HepG2 (cell line): ENCODE measurements at regions not wholly inside any gene's neighbourhood (a gene's known extent, or its start where the extent isn't known, plus 50 kb on each side); places are given as distances from the start of the nearest gene placed in this dataset.
A peak's percentile ranks its signal among the peaks of the same experiment; 100 is the strongest.

Experiments
- ATAC-seq: fragments of 200-7000 bp; cut with Tn5 transposase; 3 replicates; pipeline ENCODE4 v1.9.1; 2020; ENCODE audit warnings: mild to moderate bottlenecking, moderate library complexity
- BruUV-seq: library from RNA; stranded (reverse); fragments of 400-500 nt; replicated peaks from 2 replicates; lab custom pipeline; 2021; lab: Mats Ljungman, UMichigan
- CTCF ChIA-PET: fragments of 300-600 bp; formaldehyde crosslinking; extraction: SDS; loops from one replicate; lab custom pipeline; 2021; ENCODE audit warnings: low total read pairs, inconsistent platforms, low intra/inter-chr PET ratio; lab: Yijun Ruan, JAX
- POLR2A ChIA-PET: fragments of 350-600 bp; sonication (Branson Sonifier 250); formaldehyde crosslinking; loops from one replicate; lab custom pipeline; 2020; ENCODE audit warnings: antibody characterized with exemption, inconsistent platforms; lab: Yijun Ruan, JAX
- DNase-seq: peaks from one replicate; pipeline ENCODE4 v3.0.0-alpha.2; 2015; ENCODE audit warnings: low spot score
- FAIRE-seq: peaks from 3 replicates; lab custom pipeline; 2011; peaks lifted over from hg19 to GRCh38; lab: Jason Lieb, UNC
- H2AFZ ChIP-seq: one replicate; pipeline ENCODE4 v1.6.1; 2011; ENCODE audit warnings: low read length, inconsistent platforms
- H3K27ac ChIP-seq: fragments of 300-600 bp; 3 replicates; pipeline ENCODE4 v1.8.0; 2011; ENCODE audit warnings: mixed run types, mild to moderate bottlenecking, mixed read lengths, low read length, inconsistent platforms; ENCODE audit not compliant: insufficient read depth; ENCODE audit errors: extremely low read length
- H3K27me3 ChIP-seq, 2 experiments: fragments of 200-600 bp in 1 of 2; 2 replicates in 1 of 2; 3 replicates in 1 of 2; pipeline versions ENCODE4 v1.6.0 to v1.8.0; 2011; ENCODE audit warnings: low read length in 2 of 2, mild to moderate bottlenecking in 2 of 2, moderate library complexity in 2 of 2, inconsistent platforms in 1 of 2; ENCODE audit not compliant: insufficient read depth in 2 of 2, control insufficient read depth in 1 of 2
- H3K36me3 ChIP-seq, 2 experiments: fragments of 200-600 bp in 1 of 2; replicated peaks in 1 of 2; 2 replicates in 1 of 2; 3 replicates in 1 of 2; pipeline versions ENCODE4 v1.5.1 to v1.8.0; 2011; ENCODE audit warnings: low read length in 2 of 2, inconsistent platforms in 1 of 2; ENCODE audit not compliant: insufficient read depth in 2 of 2, control insufficient read depth in 1 of 2
- H3K4me1 ChIP-seq: 2 replicates; pipeline ENCODE4 v1.5.1; 2012; ENCODE audit warnings: low read length, inconsistent platforms; ENCODE audit not compliant: insufficient read depth
- H3K4me2 ChIP-seq: 2 replicates; pipeline ENCODE4 v1.6.0; 2011; ENCODE audit warnings: low read depth, low read length, inconsistent platforms
- H3K4me3 ChIP-seq, 3 experiments: fragments of 200-600 bp in 1 of 3; sonication (generic), shearing (Covaris generic) in 1 of 3; replicated peaks in 1 of 3; 2 replicates each; pipeline ENCODE4 v1.5.1; 2011 to 2016; ENCODE audit warnings: low read length in 3 of 3, inconsistent platforms in 2 of 3, low read depth in 2 of 3, mild to moderate bottlenecking in 2 of 3, control low read depth in 1 of 3, mixed read lengths in 1 of 3; ENCODE audit not compliant: insufficient read depth in 1 of 3
- H3K79me2 ChIP-seq: one replicate; pipeline ENCODE4 v1.6.1; 2011; ENCODE audit warnings: low read length, inconsistent platforms; ENCODE audit not compliant: insufficient read depth
- H3K9ac ChIP-seq: 2 replicates; pipeline ENCODE4 v1.6.0; 2011; ENCODE audit warnings: mild to moderate bottlenecking, low read depth, low read length, inconsistent platforms; ENCODE audit not compliant: insufficient read depth
- H3K9me3 ChIP-seq: 2 replicates; pipeline ENCODE4 v1.5.1; 2012; ENCODE audit warnings: mild to moderate bottlenecking, low read length
- H4K20me1 ChIP-seq: 2 replicates; pipeline ENCODE4 v1.6.0; 2011; ENCODE audit warnings: inconsistent platforms, mild to moderate bottlenecking, low read length, moderate library complexity; ENCODE audit not compliant: insufficient read depth
- ERF ChIP-seq: IDR thresholded peaks from 2 replicates; pipeline ENCODE4 v1.6.1; 2018; ENCODE audit warnings: missing biosample characterization, missing genetic modification reagents
- HNRNPUL1 ChIP-seq: fragments of 200-400 bp; formaldehyde crosslinking; IDR thresholded peaks from 2 replicates; pipeline ENCODE4 v1.6.1; 2017; ENCODE audit warnings: low read depth, mild to moderate bottlenecking, low read length, moderate library complexity
- NCOA2 ChIP-seq: sonication (generic); formaldehyde crosslinking; IDR thresholded peaks from 2 replicates; pipeline ENCODE4 v1.8.0; 2022; ENCODE audit warnings: inconsistent platforms
- NCOA5 ChIP-seq: sonication (generic); formaldehyde crosslinking; IDR thresholded peaks from 2 replicates; pipeline ENCODE4 v1.4.0; 2020; ENCODE audit warnings: missing genetic modification reagents
- POGK ChIP-seq: sonication (generic); formaldehyde crosslinking; conservative IDR thresholded peaks from 2 replicates; pipeline ENCODE4 v1.8.0; 2022; ENCODE audit warnings: mild to moderate bottlenecking, moderate library complexity, missing genetic modification reagents
- POLR2G ChIP-seq: fragments of 200-400 bp; formaldehyde crosslinking; IDR thresholded peaks from 2 replicates; pipeline ENCODE4 v1.6.1; 2018; ENCODE audit warnings: mild to moderate bottlenecking, low read depth, low read length, moderate library complexity
- ZNF232 ChIP-seq: sonication (generic); formaldehyde crosslinking; IDR thresholded peaks from 2 replicates; pipeline ENCODE4 v1.4.0; 2020; ENCODE audit warnings: missing genetic modification reagents, borderline replicate concordance
- ZNF510 ChIP-seq: sonication (generic); formaldehyde crosslinking; IDR thresholded peaks from 2 replicates; pipeline ENCODE4 v1.4.0; 2020; ENCODE audit warnings: low read depth, mild to moderate bottlenecking, missing genetic modification reagents
- ZNF512 ChIP-seq: sonication (generic); formaldehyde crosslinking; IDR thresholded peaks from 2 replicates; pipeline ENCODE4 v1.4.0; 2020; ENCODE audit warnings: mild to moderate bottlenecking, missing genetic modification reagents
- ZNF576 ChIP-seq: sonication (generic); formaldehyde crosslinking; IDR thresholded peaks from 2 replicates; pipeline ENCODE4 v1.4.0; 2020; ENCODE audit warnings: mild to moderate bottlenecking, missing genetic modification reagents
- ZNF770 ChIP-seq: sonication (generic); formaldehyde crosslinking; IDR thresholded peaks from 2 replicates; pipeline ENCODE4 v1.5.0; 2020; ENCODE audit warnings: mild to moderate bottlenecking, missing genetic modification reagents
- WGBS: methylation state at CpG from one replicate; pipeline ENCODE4 v1.1.6; 2017; ENCODE audit warnings: low lambda C conversion rate; 5-methylcytosine and 5-hydroxymethylcytosine counted together
- in situ Hi-C: cut with HindIII; loops from 2 replicates; pipeline ENCODE4 v1.10.0; 2017; ENCODE audit warnings: low pct_unique_long_range_greater_than_20kb; ENCODE audit not compliant: extremely low pct_ligation_motif_present
- intact Hi-C: fragments of 100-400 bp; cut with micrococcal nuclease; formaldehyde crosslinking; loops from one replicate; pipeline ENCODE4 v1.10.0; 2022; ENCODE audit not compliant: unreplicated experiment

- TF ChIP-seq POGK = no peak
- TF ChIP-seq ZNF512 (CRISPR knock-in tag) = no peak
- no peak for TF ChIP-seq NCOA2 (CRISPR knock-in tag)
- no peak for TF ChIP-seq ERF
- no peak for TF ChIP-seq ZNF576 (CRISPR knock-in tag)
- no peak for TF ChIP-seq POLR2G
- TF ChIP-seq HNRNPUL1 = no peak
- TF ChIP-seq NCOA5 (CRISPR knock-in tag) = no peak
These were observed 134.7 kb downstream of the SOX9 start (continued) for GRCh38 chr17:72255481-72255880.

GRCh38 chr17:72258711-72259110, 137.9 kb downstream of the SOX9 start:
- H3K36me3 ChIP-seq = no peaks in the 10 kb centered on the region
- FAIRE-seq (no peak), ATAC-seq (peak; percentile 67), DNase-seq (no peak)
- ChIA-PET POLR2A (no interaction called here), CTCF (no interaction called here)
- no peak overlapping the region for H3K4me3 ChIP-seq
- intact Hi-C loops (no loop called here), in situ Hi-C loops (no loop called here)
- no peaks in the 10 kb centered on the region; the same call in 1 of the 2 replicates for H3K4me1 ChIP-seq
- H2AFZ ChIP-seq = no peak overlapping the region
- no peaks in the 10 kb centered on the region for H3K9me3 ChIP-seq
- H3K27ac ChIP-seq = no peak overlapping the region
- WGBS = 28% methylated on average over 3 of the region's 3 CpGs
- peaks cover 0 to 13% of the 10 kb centered on the region in 2 experiments; a peak in 2 of 5 replicates for H3K27me3 ChIP-seq
- H3K9ac ChIP-seq = no peak overlapping the region
- H3K79me2 ChIP-seq = no peaks in the 10 kb centered on the region
- BruUV-seq = no TSS peak
- no peak overlapping the region for H3K4me2 ChIP-seq
- TF ChIP-seq ZNF510 (CRISPR knock-in tag) (no peak), ZNF770 (CRISPR knock-in tag) (peak; percentile 50; the same call in 1 of the 2 replicates), ZNF232 (no peak)
- no peaks in the 10 kb centered on the region for H4K20me1 ChIP-seq
